ENCODE measurements at regions not wholly inside any gene's neighbourhood (a gene's known extent, or its start where the extent isn't known, plus 50 kb on each side); places are given as distances from the start of the nearest gene placed in this dataset.

DNA sequence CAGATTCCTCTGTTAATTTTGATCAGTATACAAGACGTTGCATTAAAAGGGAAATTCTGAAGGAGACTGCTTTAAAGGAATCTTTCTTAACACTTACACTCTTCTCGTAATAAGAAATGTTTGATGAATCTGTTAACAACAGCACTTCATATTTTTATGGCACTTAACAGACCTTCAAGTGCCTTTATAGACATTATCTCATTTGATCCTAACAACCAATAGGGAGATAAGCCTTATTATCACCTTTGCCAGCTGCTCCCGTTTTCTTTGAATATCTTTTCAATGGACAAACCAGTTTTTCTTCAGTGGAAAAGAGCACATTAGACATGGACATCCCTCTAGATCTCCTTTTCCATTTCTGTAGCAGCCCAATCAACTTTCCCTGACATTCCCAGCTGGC, 653.0 kb upstream of the FAM98A start:
- no peaks in the 10 kb centered on the region for H3K36me3 ChIP-seq
- TF ChIP-seq, protein P1, sequence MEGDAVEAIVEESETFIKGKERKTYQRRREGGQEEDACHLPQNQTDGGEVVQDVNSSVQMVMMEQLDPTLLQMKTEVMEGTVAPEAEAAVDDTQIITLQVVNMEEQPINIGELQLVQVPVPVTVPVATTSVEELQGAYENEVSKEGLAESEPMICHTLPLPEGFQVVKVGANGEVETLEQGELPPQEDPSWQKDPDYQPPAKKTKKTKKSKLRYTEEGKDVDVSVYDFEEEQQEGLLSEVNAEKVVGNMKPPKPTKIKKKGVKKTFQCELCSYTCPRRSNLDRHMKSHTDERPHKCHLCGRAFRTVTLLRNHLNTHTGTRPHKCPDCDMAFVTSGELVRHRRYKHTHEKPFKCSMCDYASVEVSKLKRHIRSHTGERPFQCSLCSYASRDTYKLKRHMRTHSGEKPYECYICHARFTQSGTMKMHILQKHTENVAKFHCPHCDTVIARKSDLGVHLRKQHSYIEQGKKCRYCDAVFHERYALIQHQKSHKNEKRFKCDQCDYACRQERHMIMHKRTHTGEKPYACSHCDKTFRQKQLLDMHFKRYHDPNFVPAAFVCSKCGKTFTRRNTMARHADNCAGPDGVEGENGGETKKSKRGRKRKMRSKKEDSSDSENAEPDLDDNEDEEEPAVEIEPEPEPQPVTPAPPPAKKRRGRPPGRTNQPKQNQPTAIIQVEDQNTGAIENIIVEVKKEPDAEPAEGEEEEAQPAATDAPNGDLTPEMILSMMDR (IDR thresholded peaks at IDR 0.05; ENCODE audit: low read depth, low read length): no peak
- peaks cover 3% of the 10 kb centered on the region for H3K4me1 ChIP-seq (ENCODE audit: low read depth)
- no peak overlapping the region for H3K4me3 ChIP-seq
- H3K27me3 ChIP-seq: no peaks in the 10 kb centered on the region
- DNase-seq (ENCODE audit: low read depth in 1 of 2, low spot score in 1 of 2): no peak
- H3K9me3 ChIP-seq (ENCODE audit: low read depth): no peaks in the 10 kb centered on the region
- no peak overlapping the region for H3K27ac ChIP-seq

DNA sequence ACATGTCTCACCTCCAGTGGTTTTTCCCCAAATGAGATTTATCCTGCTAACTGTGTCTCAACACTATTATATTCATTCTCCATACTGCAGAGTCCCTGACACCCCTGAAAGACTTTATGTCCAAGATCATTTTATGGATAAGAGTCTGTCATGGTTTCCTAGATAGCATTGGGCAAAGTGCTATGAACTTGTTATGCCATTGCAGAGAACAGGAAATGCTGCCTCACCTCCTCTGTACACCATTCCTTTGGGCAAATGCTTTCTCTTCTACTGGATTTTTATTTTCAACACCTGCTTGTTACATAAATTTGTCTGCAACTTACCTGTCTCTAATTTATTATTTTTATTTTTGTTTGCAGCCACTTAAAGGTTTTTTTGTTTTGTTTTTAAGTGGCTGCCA, 652.5 kb upstream of the FAM98A start:
- TF ChIP-seq, protein P1 (IDR thresholded peaks at IDR 0.05; ENCODE audit: low read depth, low read length): no peak
- no peaks in the 10 kb centered on the region for H3K27me3 ChIP-seq
- H3K27ac ChIP-seq: no peak overlapping the region
- no peaks in the 10 kb centered on the region for H3K36me3 ChIP-seq
- H3K4me3 ChIP-seq: no peak overlapping the region
- H3K9me3 ChIP-seq (ENCODE audit: low read depth): no peaks in the 10 kb centered on the region
- no peak for DNase-seq (ENCODE audit: low read depth in 1 of 2, low spot score in 1 of 2)
- peaks cover 3% of the 10 kb centered on the region for H3K4me1 ChIP-seq (ENCODE audit: low read depth)

DNA sequence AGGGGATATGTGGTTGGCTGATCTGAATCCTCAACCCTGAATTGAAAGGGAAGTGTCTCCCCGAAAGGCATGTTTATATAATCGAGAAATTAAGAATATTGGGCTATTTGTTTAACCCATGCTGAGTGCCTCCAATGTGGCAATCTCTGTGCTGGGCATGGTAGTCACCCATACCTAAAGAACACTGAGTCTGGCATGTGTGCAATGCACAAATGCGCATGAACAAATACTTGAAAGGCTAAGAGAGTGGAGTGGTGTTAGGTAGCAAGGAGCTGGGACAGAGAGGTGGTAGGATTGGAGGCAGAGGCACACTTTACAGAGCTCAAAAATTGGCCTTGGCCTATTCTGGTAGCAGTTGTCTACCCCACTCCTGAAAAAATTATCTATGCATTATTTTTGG, 645.1 kb upstream of the FAM98A start:
- Histone ChIP-seq H3K36me3 (no peaks in the 10 kb centered on the region), H3K9me3 (ENCODE audit: low read depth) (no peaks in the 10 kb centered on the region), H3K4me1 (ENCODE audit: low read depth) (no peaks in the 10 kb centered on the region), H3K27me3 (no peaks in the 10 kb centered on the region), H3K27ac (no peak overlapping the region), H3K4me3 (no peak overlapping the region)
- TF ChIP-seq, protein P1 (IDR thresholded peaks at IDR 0.05; ENCODE audit: low read depth, low read length): no peak
- DNase-seq (ENCODE audit: low read depth in 1 of 2, low spot score in 1 of 2): no peak

DNA sequence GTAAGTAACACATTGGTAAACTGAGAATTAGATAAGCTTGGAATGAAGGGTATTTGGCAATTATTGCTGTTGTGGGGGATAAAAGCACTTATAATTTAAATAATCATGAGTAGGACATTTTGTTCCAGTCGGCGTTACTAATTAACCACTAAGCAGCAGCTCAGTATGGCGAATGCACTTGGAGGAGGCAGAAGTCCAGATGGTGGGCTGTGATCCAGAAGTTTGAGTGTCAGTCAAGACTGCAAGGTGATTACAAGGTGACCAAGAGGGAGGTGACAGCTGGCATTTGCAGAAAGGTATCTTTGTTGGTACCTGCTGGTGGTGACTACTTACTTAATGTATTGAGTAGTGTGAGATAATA, 643.6 kb upstream of the FAM98A start:
- no peaks in the 10 kb centered on the region for H3K4me1 ChIP-seq (ENCODE audit: low read depth)
- H3K9me3 ChIP-seq (ENCODE audit: low read depth): no peaks in the 10 kb centered on the region
- TF ChIP-seq, protein P1 (IDR thresholded peaks at IDR 0.05; ENCODE audit: low read depth, low read length): no peak
- no peak overlapping the region for H3K27ac ChIP-seq
- no peak overlapping the region for H3K4me3 ChIP-seq
- H3K27me3 ChIP-seq: no peaks in the 10 kb centered on the region
- DNase-seq (ENCODE audit: low read depth in 1 of 2, low spot score in 1 of 2): peak in 1 of 2 donors; percentile 24
- H3K36me3 ChIP-seq: no peaks in the 10 kb centered on the region

DNA sequence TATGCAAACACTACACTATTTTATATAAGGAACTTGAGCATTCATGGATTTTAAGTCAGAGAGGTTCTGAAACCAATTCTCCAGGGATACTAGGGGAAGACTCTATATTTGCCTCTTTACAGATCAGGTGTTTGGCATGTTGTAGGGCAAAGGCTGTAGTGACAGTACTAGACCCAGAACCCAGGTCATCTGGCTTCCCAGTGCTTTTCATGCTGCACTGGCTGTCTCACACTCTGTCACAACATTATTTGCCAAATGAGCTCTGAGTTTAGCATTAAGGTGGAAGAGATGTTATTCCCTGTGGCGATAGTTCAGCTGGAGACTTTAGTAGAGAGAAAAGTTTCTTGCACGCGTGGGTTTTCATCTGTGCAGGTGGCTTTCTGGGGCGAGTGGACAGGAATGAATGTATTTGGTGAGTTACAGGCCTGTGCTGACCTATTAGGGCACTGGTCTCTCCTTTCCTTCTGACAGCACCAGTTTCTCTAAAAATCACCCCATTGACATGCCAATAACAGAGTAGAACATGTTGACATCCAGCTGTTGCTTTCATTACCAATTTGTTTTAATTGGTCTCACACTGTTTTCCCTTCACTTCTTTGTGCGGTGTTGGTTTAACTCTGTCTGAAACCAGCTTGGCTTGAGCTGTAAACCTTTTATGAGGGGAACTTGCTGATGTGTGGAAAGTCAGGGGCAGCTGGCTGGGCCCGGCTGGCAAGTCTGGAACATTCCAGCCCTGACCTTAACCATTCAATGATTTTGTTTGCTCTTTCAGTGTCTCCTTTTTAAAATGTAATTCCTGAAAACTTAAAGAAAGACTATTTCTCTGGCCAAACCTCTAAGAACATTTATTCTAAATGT, 643.0 kb upstream of the FAM98A start:
- TF ChIP-seq, protein P1 (IDR thresholded peaks at IDR 0.05; ENCODE audit: low read depth, low read length): no peak
- no peaks in the 10 kb centered on the region for H3K9me3 ChIP-seq (ENCODE audit: low read depth)
- H3K27me3 ChIP-seq: no peaks in the 10 kb centered on the region
- no peak for DNase-seq (ENCODE audit: low read depth in 1 of 2, low spot score in 1 of 2)
- no peaks in the 10 kb centered on the region for H3K4me1 ChIP-seq (ENCODE audit: low read depth)
- H3K27ac ChIP-seq: no peak overlapping the region
- no peaks in the 10 kb centered on the region for H3K36me3 ChIP-seq
- H3K4me3 ChIP-seq: no peak overlapping the region
